Stomach (tissue), 4 donors: ENCODE measurements at regions not wholly inside any gene's neighbourhood (a gene's known extent, or its start where the extent isn't known, plus 50 kb on each side); places are given as distances from the start of the nearest gene placed in this dataset.

ENCODE experiments used
- CTCF ChIP-seq, 7 experiments: fragments of 450-650 bp in 4 of 7; fragments of 200-600 bp in 3 of 7; sonication (generic) in 3 of 7; IDR thresholded peaks; one replicate each; pipeline ENCODE4 v1.5.1; 2016 to 2019; ENCODE audit warnings: antibody characterized with exemption in 7 of 7, control low read depth in 2 of 7, mild to moderate bottlenecking in 1 of 7
- EP300 ChIP-seq: sonication (generic); formaldehyde crosslinking; IDR thresholded peaks from one replicate; pipeline ENCODE4 v1.6.1; 2017; ENCODE audit warnings: antibody characterized with exemption
- POLR2A ChIP-seq, 4 donors: fragments of 450-650 bp; IDR thresholded peaks; one replicate each; pipeline ENCODE4 v1.6.1; 2016; ENCODE audit warnings: antibody characterized with exemption in 4 of 4, control low read depth in 2 of 4, mild to moderate bottlenecking in 1 of 4, moderate library complexity in 1 of 4

GRCh38 chr9:115992834-115993233 lies 160.8 kb upstream of the PAPPA start:
- TF ChIP-seq CTCF (IDR thresholded peaks at IDR 0.05) (no peak), POLR2A (IDR thresholded peaks at IDR 0.05) (no peak), EP300 (no peak)
